Activated CD4-positive, alpha-beta T cell treated with anti-CD3 and anti-CD28 coated beads, Interleukin-10, Interleukin-2, amounts not matched to agents 100 ng/mL and 50 ng/mL, durations not matched to agents 16 hours and 8 hours (primary cell): ENCODE measurements at regions not wholly inside any gene's neighbourhood (a gene's known extent, or its start where the extent isn't known, plus 50 kb on each side); places are given as distances from the start of the nearest gene placed in this dataset.

Experiments used
- DNase-seq: peaks from one replicate; pipeline ENCODE4 v3.0.0-alpha.2; 2020

GRCh38 chr10:3723766-3724165 is 61.2 kb downstream of the KLF6 start:
- no peak for DNase-seq

GRCh38 chr10:3720228-3721019 is 64.6 kb downstream of the KLF6 start:
- DNase-seq: peak; percentile 42

DNA sequence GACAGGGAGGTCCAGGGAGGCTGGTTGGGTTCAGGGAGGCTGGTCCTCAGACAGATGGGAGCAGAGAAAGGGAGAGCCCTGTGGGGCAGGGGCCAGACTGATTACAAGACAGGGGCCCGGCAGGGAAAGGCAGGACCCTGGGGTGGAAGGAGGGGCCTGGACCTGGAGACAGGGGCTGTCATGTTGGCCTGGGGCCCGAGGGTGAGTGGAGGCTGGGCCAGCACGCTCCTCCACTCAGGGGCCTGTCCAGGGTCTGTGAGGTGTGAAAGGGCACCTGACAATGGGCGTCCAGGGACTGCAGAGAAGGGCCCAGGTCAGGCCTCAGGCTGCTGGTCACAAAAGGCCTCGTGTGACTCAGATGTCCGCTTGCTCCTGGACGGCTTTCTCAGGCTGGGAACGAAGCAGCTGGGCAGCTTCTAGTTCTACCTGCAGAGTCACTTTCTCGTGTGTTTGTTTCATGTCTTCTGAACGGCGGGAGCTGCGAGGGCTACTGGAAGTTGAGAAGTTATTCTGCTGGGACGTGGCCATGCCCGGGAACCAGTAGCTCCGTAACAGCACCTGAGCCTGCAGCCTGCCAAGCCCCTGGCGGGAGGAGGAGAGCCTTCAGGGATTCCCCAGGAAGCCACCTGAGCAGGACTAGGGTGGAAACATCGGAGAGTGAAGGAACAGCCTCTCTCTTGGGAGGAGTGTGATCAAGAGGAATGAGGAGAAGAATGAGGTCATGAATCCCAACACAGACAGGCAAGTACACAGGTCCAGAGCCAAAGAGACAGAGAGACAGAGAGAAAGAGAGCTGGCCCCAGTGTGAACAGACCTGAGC is 65.8 kb downstream of the KLF6 start:
- no peak for DNase-seq

- DNase-seq: no peak
These were observed 68.9 kb downstream of the KLF6 start for GRCh38 chr10:3716093-3716492.

DNA sequence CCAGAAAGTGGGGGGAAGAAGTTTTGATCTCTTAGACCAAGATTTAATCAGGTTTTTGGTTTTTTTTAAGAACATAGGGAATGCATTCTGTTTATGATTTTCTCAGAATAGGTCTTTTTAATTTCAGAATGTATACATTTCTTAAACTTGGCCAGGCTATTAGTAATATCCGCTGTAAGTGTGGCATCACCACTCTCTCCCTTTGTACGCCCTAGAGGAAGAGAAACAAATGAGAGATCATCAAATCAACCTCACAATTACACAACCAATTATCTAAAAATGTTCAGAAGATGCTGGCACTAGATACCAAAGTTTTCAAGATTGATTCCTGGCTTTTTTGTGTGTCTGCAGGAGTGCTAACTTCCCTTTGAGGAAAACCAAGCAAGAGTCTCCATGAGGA is 70.0 kb downstream of the KLF6 start:
- peak; percentile 36 for DNase-seq

DNA sequence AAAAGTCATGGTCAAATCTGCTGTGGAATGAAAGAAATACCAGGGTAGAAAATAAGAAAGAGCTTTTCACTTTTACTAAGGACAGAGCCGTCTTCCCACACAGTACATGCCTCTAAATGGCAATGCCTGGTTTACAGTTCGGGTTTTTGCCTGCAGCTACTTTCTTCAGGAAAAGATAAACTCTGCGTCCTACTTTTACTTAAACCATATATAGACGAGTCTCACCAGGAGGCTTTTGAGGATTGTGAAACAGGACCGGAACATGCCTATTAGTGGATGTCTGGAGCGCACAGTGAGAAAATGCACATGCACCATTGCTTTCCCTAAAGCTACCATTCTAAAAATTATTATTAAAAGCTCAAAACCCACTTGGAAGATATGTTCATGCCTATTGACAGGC is 70.5 kb downstream of the KLF6 start:
- no peak for DNase-seq

DNA sequence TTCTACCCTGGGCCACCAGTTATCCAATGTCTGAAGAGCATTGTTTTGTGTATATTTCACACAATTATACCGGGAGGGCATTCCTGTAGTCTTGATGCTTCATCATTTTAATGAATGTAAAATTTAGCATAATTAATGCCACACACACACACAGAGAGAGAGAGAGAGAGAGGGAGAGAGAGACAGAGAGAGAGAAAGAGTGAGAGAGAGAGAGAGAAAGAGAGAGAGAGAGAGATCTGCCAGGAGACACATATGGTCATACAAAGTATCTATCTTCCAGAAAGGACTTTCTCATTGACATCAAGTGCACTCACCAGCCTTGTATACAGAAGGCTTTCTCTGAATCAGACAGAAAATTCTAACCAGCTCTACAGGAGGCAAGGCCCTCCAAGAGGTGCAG is 72.3 kb downstream of the KLF6 start:
- DNase-seq: no peak

DNA sequence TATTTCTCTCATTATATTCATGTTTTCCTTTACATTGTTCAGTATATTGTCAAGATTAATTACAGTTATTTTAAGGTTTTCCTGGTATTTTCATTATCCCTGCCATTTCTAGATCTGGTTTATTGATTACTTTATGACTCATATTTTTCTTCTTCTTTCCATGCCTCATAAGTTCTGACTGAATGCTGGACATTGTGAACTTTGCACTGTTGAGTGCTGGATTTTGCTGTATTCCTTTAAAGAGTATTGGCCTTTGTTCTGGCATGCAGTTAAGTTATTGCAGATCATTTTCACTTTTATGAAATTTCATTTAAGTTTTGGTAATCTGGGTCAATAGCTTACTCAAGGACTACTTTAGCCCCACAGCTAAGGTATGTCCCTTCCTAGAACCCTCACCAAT is 73.1 kb downstream of the KLF6 start:
- no peak for DNase-seq

DNA sequence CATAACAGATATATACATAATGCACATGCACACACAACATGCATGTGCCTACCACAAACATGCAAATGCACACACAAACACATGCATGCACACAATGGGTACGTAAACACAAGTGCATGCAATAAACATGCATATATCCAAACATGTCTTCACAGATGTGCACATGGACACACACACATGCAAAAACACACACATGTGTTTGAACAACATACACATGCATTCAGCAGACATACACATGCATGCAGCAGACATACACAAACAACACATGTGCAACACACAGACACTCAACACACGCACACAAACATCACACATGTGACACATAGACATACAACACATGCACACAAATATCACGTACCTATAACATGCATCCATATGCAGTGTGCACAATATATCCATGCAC is 74.2 kb downstream of the KLF6 start:
- DNase-seq: no peak

GRCh38 chr10:3709456-3710060 is 75.5 kb downstream of the KLF6 start:
- DNase-seq: no peak

GRCh38 chr10:3708852-3709251 is 76.2 kb downstream of the KLF6 start:
- DNase-seq: peak; percentile 53

GRCh38 chr10:3704565-3705325 is 80.3 kb downstream of the KLF6 start:
- DNase-seq: no peak

DNA sequence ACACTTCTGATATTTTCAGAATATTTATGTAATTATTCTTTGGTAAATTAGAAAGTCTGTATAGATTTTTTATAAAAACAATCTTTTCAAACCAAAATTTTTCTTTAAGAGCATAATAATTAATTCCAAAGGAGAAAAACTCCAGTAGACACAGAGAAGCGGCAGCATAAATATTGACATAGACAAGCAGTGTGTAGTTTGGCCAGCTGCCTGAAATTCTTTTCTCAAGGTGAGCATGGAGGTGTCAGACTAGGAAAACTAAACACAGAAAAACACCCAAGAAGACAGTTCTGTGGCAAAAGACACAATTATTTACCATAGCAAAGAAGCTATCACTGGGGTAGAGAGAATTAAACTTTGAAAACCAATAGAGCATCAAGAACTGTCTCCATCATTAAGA is 82.4 kb downstream of the KLF6 start:
- no peak for DNase-seq

GRCh38 chr10:3702056-3702546 is 82.9 kb downstream of the KLF6 start:
- DNase-seq: no peak

- DNase-seq: no peak
These were observed 83.5 kb downstream of the KLF6 start for GRCh38 chr10:3701491-3701890.

GRCh38 chr10:3700531-3701076 is 84.4 kb downstream of the KLF6 start:
- no peak for DNase-seq

DNA sequence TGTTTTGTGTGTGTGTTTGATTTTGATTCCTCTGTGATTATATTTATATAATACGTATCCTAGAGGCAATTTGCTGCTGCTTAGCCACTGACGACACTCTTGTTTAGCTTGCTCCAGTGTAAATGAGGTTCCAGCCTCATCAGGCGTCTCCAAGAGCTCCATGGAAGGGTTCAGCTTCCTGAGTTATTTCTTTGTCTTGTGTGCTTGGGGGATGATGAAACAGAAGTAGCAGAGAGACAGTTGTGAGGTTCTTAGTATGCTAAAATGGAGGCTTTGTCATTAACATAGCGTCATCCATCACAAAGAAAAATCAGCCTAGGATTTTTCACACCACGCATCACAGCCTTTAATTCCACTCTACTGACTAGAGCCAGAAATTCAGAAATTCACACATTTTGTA is 85.1 kb downstream of the KLF6 start:
- DNase-seq: no peak

- DNase-seq: no peak
These were observed 86.7 kb downstream of the KLF6 start for GRCh38 chr10:3698312-3698711.

DNA sequence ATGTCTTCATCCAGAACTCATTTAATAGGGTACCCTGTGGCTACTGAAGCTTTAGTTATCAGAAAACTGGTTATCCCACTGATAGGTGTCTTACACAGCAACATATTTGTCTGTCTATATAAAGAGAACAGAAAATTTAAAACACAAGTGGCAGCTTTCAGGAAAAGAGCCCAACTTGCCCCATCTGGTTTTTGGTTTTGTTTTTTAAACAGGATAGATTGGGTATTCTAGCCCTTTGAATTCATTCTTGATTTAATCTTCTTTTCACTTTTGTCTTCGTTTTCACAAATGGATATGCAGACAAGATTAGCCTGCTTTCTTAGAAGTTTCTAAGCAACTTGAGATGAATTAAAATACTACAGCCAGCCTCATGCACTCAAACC is 91.3 kb downstream of the KLF6 start:
- no peak for DNase-seq

DNA sequence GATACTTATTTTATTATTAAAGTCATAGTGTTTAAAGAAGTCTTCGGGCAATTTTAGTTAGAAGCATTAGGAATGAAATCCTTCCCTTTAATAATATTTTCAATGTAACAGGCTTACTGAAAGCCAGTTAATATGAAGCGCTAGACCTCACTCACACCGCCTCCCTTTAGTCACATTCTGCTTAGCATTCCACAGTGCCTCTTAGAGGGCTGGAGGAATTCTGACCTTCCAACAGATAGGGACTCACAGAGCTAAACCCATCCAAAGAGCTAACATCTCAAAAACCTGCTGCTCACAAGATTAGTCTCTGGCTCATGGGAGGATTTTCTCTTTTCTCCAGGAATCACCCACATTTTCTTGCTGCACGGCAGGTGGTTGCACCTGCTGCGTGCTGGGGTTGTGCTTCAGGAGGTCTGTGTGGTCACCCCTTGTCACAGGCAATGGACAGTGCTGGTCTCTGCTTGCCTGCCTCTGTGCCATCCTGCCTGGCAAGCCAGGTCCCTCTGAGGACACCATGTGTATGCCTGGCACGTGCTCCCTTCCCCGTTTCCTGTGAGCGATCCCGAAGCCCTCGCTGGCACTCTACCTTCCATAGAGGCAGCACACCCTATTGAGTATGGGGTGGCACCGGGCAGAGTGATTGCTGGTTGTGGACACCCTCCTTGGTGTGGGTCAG is 91.8 kb downstream of the KLF6 start:
- DNase-seq: no peak

- DNase-seq: no peak
These were observed 92.5 kb downstream of the KLF6 start for GRCh38 chr10:3692387-3692999.

DNA sequence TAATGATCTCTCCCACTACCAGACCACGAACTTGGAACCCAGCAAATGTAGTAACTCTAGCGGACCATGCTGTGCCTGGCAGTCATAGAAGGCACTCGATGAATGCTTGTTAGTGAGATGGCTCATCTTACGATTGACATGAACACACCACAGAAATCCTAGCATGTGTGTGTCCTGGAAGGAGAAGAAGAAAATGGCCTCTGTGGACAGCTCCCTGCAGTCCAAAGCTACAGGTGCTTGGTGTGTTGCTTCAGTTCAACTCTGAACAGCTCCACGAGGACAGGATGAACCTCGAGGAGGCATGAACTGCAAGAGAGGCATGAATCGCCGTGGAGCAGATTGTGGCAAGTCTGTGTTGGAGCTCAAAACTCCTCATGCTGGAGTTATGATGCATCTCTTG is 93.5 kb downstream of the KLF6 start:
- no peak for DNase-seq
